H9 (cell line): ENCODE measurements at regions not wholly inside any gene's neighbourhood (a gene's known extent, or its start where the extent isn't known, plus 50 kb on each side); places are given as distances from the start of the nearest gene placed in this dataset.

Source experiments
- DNase-seq: peaks from one replicate; pipeline ENCODE4 v3.0.0-alpha.2; 2017
- H2AFZ ChIP-seq: one replicate; pipeline ENCODE4 v1.6.1; 2013; ENCODE audit warnings: mild to moderate bottlenecking, low read length, control low read depth, moderate library complexity
- H2AK5ac ChIP-seq: 2 replicates; pipeline ENCODE4 v1.6.1; 2013; ENCODE audit warnings: low read length, control low read depth, mixed read lengths; ENCODE audit not compliant: insufficient read length
- H2BK120ac ChIP-seq: one replicate; pipeline ENCODE4 v1.6.1; 2013; ENCODE audit warnings: low read depth, mild to moderate bottlenecking, low read length, control low read depth, inconsistent platforms; ENCODE audit not compliant: poor library complexity, severe bottlenecking
- H2BK12ac ChIP-seq: 2 replicates; pipeline ENCODE4 v1.6.1; 2013; ENCODE audit warnings: low read length, control low read depth, mixed read lengths, low read depth; ENCODE audit not compliant: insufficient read length
- H2BK15ac ChIP-seq: 2 replicates; pipeline ENCODE4 v1.6.1; 2013; ENCODE audit warnings: low read depth, low read length, control low read depth
- H2BK20ac ChIP-seq: one replicate; pipeline ENCODE4 v1.6.1; 2013; ENCODE audit warnings: low read depth, mild to moderate bottlenecking, low read length, control low read depth, inconsistent platforms; ENCODE audit not compliant: poor library complexity, severe bottlenecking
- H2BK5ac ChIP-seq: 2 replicates; pipeline ENCODE4 v1.6.1; 2013; ENCODE audit warnings: low read length, control low read depth, mixed read lengths; ENCODE audit not compliant: insufficient read length
- H3K14ac ChIP-seq: 2 replicates; pipeline ENCODE4 v1.6.1; 2013; ENCODE audit warnings: low read length, control low read depth; ENCODE audit not compliant: insufficient read depth
- H3K18ac ChIP-seq: 2 replicates; pipeline ENCODE4 v1.6.1; 2013; ENCODE audit warnings: low read depth, mild to moderate bottlenecking, mixed read lengths, low read length, control low read depth; ENCODE audit not compliant: insufficient read length
- H3K23ac ChIP-seq: 2 replicates; pipeline ENCODE4 v1.6.1; 2013; ENCODE audit warnings: low read length, control low read depth, mixed read lengths, low read depth; ENCODE audit not compliant: insufficient read length
- H3K23me2 ChIP-seq: 2 replicates; pipeline ENCODE4 v1.6.1; 2013; ENCODE audit warnings: low read depth, mild to moderate bottlenecking, mixed read lengths, low read length, control low read depth; ENCODE audit not compliant: insufficient read length, poor library complexity, severe bottlenecking
- H3K27ac ChIP-seq: 2 replicates; pipeline ENCODE4 v1.5.1; 2013; ENCODE audit warnings: low read length, control low read depth, mixed read lengths, low read depth; ENCODE audit not compliant: insufficient read length
- H3K27me3 ChIP-seq: 2 replicates; pipeline ENCODE4 v1.6.1; 2013; ENCODE audit warnings: low read length, control low read depth, inconsistent platforms; ENCODE audit not compliant: insufficient read depth
- H3K4ac ChIP-seq: 2 replicates; pipeline ENCODE4 v1.6.1; 2013; ENCODE audit warnings: low read depth, mild to moderate bottlenecking, control low read depth, inconsistent platforms, low read length, moderate library complexity
- H3K4me1 ChIP-seq: 2 replicates; pipeline ENCODE4 v1.6.1; 2013; ENCODE audit warnings: low read length, control low read depth, inconsistent platforms; ENCODE audit not compliant: insufficient read depth
- H3K4me2 ChIP-seq: 2 replicates; pipeline ENCODE4 v1.6.1; 2013; ENCODE audit warnings: low read length, control low read depth, mixed read lengths; ENCODE audit not compliant: insufficient read length, insufficient read depth
- H3K56ac ChIP-seq: 2 replicates; pipeline ENCODE4 v1.6.1; 2013; ENCODE audit warnings: low read depth, mild to moderate bottlenecking, mixed read lengths, low read length, control low read depth; ENCODE audit not compliant: insufficient read length
- H3K79me1 ChIP-seq: 2 replicates; pipeline ENCODE4 v1.6.1; 2013; ENCODE audit warnings: low read depth, mild to moderate bottlenecking, moderate library complexity, low read length, control low read depth, inconsistent platforms; ENCODE audit not compliant: insufficient read depth, poor library complexity, severe bottlenecking
- H3K79me2 ChIP-seq: 2 replicates; pipeline ENCODE4 v1.6.1; 2013; ENCODE audit warnings: low read length, control low read depth, inconsistent platforms; ENCODE audit not compliant: insufficient read depth
- H3K9ac ChIP-seq: 2 replicates; pipeline ENCODE4 v1.6.1; 2013; ENCODE audit warnings: low read length, control low read depth, mixed read lengths; ENCODE audit not compliant: insufficient read length; ENCODE audit errors: extremely low read depth
- H3K9me3 ChIP-seq: one replicate; pipeline ENCODE4 v1.6.1; 2013; ENCODE audit warnings: low read depth, low read length, inconsistent platforms; ENCODE audit not compliant: control insufficient read depth
- H3T11ph ChIP-seq: one replicate; pipeline ENCODE4 v1.6.1; 2013; ENCODE audit warnings: mild to moderate bottlenecking, low read length, control low read depth, inconsistent platforms
- H4K20me1 ChIP-seq: one replicate; pipeline ENCODE4 v1.6.1; 2013; ENCODE audit not compliant: control insufficient read depth, insufficient read length, insufficient read depth
- H4K5ac ChIP-seq: 2 replicates; pipeline ENCODE4 v1.6.1; 2013; ENCODE audit warnings: low read depth, mild to moderate bottlenecking, mixed read lengths, low read length, control low read depth; ENCODE audit not compliant: insufficient read length
- H4K8ac ChIP-seq: replicated peaks from 2 replicates; pipeline ENCODE4 v1.6.1; 2013; ENCODE audit warnings: low read length, control low read depth, mixed read lengths, low read depth; ENCODE audit not compliant: insufficient read length
- H4K91ac ChIP-seq: 2 replicates; pipeline ENCODE4 v1.6.1; 2013; ENCODE audit warnings: low read depth, mild to moderate bottlenecking, moderate library complexity, mixed read lengths, low read length, control low read depth; ENCODE audit not compliant: insufficient read length
- H3K27ac Mint-ChIP-seq, 3 experiments: 2 replicates in 2 of 3; 3 replicates in 1 of 3; pipeline ENCODE4 v1.8.0; 2020 to 2021; ENCODE audit warnings: mixed read lengths in 3 of 3, mild to moderate bottlenecking in 1 of 3, moderate library complexity in 1 of 3
- H3K27me3 Mint-ChIP-seq: 2 replicates; pipeline ENCODE4 v1.8.0; 2021; ENCODE audit warnings: low read depth, mild to moderate bottlenecking, moderate library complexity, mixed read lengths
- H3K36me3 Mint-ChIP-seq, 3 experiments: 2 replicates in 2 of 3; 3 replicates in 1 of 3; pipeline ENCODE4 v1.8.0; 2020 to 2021; ENCODE audit warnings: low read depth in 3 of 3, mixed read lengths in 3 of 3; ENCODE audit not compliant: insufficient read depth in 1 of 3
- H3K4me1 Mint-ChIP-seq, 2 experiments: 2 replicates each; pipeline ENCODE4 v1.8.0; 2020; ENCODE audit warnings: mixed read lengths in 2 of 2
- H3K4me3 Mint-ChIP-seq, 2 experiments: 2 replicates in 1 of 2; 3 replicates in 1 of 2; pipeline ENCODE4 v1.8.0; 2020 to 2021; ENCODE audit warnings: mild to moderate bottlenecking in 2 of 2, mixed read lengths in 2 of 2, moderate library complexity in 1 of 2
- H3K9me3 Mint-ChIP-seq, 2 experiments: 2 replicates in 1 of 2; 3 replicates in 1 of 2; pipeline ENCODE4 v1.8.0; 2020; ENCODE audit warnings: mild to moderate bottlenecking in 2 of 2, mixed read lengths in 2 of 2, moderate library complexity in 1 of 2
- WGBS: extraction: QIAGEN DNeasy Blood & Tissue Kit; methylation state at CpG from one replicate; pipeline ENCODE4 v1.1.7; 2013; ENCODE audit warnings: missing lambda C conversion rate, low lambda C conversion rate, mixed read lengths; ENCODE audit not compliant: insufficient read length; ENCODE audit errors: extremely low coverage; 5-methylcytosine and 5-hydroxymethylcytosine counted together
- TF ChIP-seq, protein P1 (sequence below): fragments of 200-600 bp; sonication (generic); conservative IDR thresholded peaks from 3 replicates; pipeline ENCODE4 v1.8.0; 2021; ENCODE audit warnings: antibody characterized with exemption, mild to moderate bottlenecking

DNA sequence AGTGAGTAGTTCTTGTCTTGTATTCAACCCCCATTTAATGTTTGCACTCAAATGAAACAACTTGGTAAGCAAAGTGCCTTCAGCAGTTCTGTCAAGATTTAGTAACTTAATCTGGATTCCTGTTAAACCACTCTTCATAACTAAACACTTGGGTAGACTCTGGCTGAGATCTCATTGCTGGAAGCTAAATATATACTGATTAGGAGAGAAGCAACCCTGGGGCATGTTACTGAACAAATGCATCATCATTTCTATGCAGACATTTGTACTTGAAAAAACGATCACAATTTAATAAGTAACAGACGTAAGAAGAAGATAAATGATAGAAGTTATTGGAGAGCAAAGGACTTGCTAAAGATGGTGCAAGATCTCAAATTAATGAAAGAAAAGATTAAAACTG, 308.4 kb upstream of the POM121L12 start:
- Histone ChIP-seq H3K14ac (no peak overlapping the region), H4K20me1 (no peaks in the 10 kb centered on the region), H3K9ac (no peak overlapping the region), H3K27me3 (no peaks in the 10 kb centered on the region), H4K91ac (no peak overlapping the region), H2BK120ac (no peak overlapping the region), H3K9me3 (no peaks in the 10 kb centered on the region), H3K23ac (no peak overlapping the region), H3K27ac (no peak overlapping the region), H2AK5ac (no peak overlapping the region), H4K5ac (no peak overlapping the region), H2BK5ac (no peak overlapping the region), H3K4me1 (no peaks in the 10 kb centered on the region), H2BK20ac (no peak overlapping the region), H2BK12ac (no peak overlapping the region), H3T11ph (no peak overlapping the region), H3K79me2 (no peaks in the 10 kb centered on the region), H3K79me1 (no peaks in the 10 kb centered on the region), H3K18ac (no peak overlapping the region), H2BK15ac (no peak overlapping the region), H3K4ac (no peak overlapping the region), H3K4me2 (no peak overlapping the region), H3K23me2 (no peaks in the 10 kb centered on the region), H2AFZ (no peak overlapping the region), H4K8ac (no peak overlapping the region), H3K56ac (no peak overlapping the region)
- WGBS, result no CpG with 5 or more reads among the region's 2 CpGs
- H3K27ac Mint-ChIP-seq, result no peak overlapping the region
- H3K9me3 Mint-ChIP-seq, result peaks cover 3 to 6% of the 10 kb centered on the region in 2 experiments; a peak in 4 of 5 replicates
- H3K36me3 Mint-ChIP-seq, result peaks cover 0 to 3% (median 3%) of the 10 kb centered on the region in 3 experiments; a peak in 2 of 7 replicates
- DNase-seq, result no peak
- H3K4me3 Mint-ChIP-seq, result no peak overlapping the region
- TF ChIP-seq, protein P1, sequence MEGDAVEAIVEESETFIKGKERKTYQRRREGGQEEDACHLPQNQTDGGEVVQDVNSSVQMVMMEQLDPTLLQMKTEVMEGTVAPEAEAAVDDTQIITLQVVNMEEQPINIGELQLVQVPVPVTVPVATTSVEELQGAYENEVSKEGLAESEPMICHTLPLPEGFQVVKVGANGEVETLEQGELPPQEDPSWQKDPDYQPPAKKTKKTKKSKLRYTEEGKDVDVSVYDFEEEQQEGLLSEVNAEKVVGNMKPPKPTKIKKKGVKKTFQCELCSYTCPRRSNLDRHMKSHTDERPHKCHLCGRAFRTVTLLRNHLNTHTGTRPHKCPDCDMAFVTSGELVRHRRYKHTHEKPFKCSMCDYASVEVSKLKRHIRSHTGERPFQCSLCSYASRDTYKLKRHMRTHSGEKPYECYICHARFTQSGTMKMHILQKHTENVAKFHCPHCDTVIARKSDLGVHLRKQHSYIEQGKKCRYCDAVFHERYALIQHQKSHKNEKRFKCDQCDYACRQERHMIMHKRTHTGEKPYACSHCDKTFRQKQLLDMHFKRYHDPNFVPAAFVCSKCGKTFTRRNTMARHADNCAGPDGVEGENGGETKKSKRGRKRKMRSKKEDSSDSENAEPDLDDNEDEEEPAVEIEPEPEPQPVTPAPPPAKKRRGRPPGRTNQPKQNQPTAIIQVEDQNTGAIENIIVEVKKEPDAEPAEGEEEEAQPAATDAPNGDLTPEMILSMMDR, result no peak
- H3K4me1 Mint-ChIP-seq, result no peaks in the 10 kb centered on the region
- H3K27me3 Mint-ChIP-seq, result no peaks in the 10 kb centered on the region
